GM20000 (cell line): ENCODE measurements at regions not wholly inside any gene's neighbourhood (a gene's known extent, or its start where the extent isn't known, plus 50 kb on each side); places are given as distances from the start of the nearest gene placed in this dataset.

Source experiments
- DNase-seq: peaks from one replicate; pipeline ENCODE4 v3.0.0; 2012; ENCODE audit warnings: low spot score
- TF ChIP-seq, protein P1 (sequence below): IDR thresholded peaks from 2 replicates; pipeline ENCODE4 v1.5.1; 2012; ENCODE audit warnings: mild to moderate bottlenecking, control low read depth; ENCODE audit errors: extremely low read depth, missing control alignments

DNA sequence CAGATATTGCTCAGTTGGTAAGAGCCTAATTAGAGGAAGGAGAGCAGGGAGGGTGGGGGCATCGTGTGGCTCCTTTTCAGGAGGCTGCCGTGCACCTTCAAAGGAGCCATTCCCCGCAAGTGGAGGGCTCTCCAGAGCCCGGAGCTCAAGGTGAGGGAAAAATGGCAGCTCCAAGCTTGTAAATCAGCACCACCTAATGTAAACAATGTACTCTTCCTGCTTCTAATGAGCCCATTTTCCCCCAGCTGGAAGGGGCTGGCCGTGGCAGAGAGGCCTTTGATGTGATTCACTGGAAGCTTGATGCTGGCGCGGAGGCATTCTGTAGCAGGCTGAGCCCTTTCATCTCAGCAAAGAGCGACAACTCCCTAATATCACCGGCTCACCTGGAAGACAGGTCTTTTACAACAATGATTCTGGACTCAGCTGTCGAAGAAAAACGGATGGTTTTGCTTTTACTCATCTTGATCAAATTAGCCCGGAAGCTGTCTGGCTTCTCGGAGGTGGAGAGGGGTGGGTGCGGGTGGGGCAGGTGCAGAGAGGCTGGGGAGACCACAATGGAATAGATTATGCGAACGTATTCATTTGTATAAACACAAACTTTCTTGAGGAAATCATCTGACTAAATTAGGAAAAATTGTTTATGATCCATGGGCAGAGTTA, 112.5 kb downstream of the RRAGC start:
- TF ChIP-seq, protein P1, sequence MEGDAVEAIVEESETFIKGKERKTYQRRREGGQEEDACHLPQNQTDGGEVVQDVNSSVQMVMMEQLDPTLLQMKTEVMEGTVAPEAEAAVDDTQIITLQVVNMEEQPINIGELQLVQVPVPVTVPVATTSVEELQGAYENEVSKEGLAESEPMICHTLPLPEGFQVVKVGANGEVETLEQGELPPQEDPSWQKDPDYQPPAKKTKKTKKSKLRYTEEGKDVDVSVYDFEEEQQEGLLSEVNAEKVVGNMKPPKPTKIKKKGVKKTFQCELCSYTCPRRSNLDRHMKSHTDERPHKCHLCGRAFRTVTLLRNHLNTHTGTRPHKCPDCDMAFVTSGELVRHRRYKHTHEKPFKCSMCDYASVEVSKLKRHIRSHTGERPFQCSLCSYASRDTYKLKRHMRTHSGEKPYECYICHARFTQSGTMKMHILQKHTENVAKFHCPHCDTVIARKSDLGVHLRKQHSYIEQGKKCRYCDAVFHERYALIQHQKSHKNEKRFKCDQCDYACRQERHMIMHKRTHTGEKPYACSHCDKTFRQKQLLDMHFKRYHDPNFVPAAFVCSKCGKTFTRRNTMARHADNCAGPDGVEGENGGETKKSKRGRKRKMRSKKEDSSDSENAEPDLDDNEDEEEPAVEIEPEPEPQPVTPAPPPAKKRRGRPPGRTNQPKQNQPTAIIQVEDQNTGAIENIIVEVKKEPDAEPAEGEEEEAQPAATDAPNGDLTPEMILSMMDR = no peak
- no peak for DNase-seq

DNA sequence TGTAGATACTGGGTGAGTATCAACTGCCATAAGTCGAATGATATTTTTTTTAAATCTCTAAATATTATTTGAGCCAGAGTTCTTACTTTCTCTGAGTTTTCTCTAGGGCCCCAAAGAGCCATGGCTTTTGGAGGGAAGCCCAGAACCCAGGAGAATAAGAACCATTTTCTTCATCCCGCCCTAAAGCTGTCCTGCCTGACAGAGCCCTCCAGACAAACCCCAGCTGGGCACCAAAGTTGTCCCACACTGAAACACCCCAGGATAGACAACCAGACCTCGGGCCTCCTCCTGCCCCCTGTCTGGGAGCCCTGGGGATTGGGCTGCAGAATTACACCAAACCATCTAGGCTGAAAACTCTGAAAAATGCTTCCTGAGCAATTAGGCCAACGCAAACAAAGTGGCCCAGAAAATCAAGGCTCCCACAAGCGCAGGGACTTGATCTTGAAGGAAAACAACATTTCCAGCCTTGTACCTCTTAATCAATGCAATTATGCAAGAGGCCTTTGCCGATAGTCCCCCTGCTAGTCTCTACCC, 113.1 kb downstream of the RRAGC start:
- TF ChIP-seq, protein P1 = no peak

DNA sequence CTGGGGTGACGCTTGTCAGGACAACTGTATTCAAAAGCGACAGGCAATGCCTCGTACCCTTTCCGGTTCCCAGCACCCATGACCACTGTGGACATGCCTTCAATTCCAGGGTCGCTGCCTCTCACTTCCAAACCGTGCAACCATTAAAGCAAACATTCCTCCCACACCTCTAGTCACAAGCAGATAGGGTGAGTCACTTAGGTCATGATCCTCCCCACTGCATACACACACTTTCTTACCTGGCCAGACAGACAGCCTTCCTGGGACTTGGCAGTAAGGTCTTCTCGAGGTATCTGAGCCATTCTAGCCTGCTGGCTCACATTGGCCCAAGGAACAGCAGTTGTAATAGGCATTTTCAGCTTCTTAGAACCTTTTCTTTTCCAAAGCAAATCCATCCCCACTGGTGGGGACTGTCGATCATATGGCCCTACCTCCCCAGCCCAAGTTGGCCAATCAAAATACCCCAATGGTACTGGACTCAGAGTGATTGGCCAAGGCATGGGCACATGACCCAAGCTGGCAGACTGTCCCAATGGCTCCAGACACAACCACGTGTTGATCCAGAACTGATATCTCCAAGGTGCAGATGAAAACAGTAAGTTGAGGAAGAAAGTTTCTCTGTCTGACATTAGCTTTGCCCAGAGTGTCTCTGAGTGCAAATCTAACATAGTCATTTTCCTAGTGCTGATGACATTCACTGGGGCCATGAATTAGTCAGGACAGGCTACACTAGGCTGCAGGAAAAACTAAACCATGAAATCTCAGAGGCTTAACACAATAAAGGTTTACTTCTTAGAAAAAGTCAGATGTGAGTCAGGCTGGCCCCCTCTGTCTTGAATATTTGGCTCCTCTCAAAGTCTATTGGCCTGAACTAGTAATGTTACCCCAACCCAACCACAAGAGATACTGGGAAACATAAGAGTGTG, 113.8 kb downstream of the RRAGC start:
- no peak for DNase-seq
- TF ChIP-seq, protein P1 = no peak

More for the DNA sequence above, 113.1 kb downstream of the RRAGC start:
- DNase-seq = no peak

DNA sequence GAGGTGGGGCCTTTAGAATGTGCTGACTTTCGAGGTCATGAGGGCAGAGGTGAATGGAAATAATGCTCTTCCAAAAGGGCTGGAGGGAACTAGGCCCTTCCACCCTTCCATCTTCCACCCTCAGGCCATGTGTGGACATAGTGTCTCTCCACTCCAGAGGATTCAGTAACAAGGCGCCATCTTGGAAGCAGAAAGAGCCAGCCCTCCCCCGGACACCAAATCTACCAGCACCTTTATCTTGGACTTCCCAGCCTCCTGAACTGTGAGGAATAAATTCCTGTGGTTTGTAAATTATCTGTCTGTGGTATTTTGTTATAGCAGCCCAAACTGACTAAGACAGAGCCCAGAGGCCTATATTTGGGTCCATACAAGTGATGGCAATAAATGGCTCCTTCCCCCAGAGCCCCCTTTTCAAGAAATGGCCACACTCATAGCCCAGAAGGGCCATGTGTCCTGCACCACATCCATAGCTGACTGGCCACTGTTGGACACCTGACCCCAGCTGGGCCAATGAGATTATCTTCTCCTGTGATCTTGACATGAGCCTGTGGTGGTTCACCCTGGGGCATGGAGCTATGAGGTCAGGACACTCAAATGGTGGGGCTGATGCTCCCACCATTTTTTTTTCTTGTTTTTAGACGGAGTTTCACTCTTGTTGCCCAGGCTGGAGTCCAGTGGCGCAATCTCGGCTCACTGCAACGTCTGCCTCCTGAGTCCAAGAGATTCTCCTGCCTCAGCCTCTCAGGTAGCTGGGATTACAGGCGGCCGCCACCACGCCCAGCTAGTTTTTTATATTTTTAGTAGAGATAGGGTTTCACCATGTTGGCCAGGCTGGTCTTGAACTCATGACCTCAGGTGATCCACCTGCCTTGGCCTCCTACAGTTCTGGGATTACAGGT, 114.9 kb downstream of the RRAGC start:
- DNase-seq = no peak
- TF ChIP-seq, protein P1 = no peak

DNA sequence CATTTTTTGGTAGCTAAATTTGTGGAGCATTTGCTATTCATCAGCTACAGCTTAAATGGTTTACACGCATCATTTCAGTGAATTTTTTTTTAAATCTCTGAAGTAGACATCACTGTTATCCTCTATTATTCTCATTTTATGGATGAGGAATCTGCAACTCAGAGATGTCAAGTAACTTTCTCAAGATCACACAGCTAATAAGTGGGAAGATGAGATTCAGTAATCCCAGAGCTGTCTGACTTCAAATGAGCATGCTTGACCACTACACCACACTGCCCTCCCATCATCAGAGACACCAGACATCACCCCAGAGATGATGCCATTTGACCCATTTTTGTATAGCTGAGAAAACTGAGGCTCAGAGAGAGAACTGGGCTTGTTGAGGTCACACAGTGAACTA, 116.4 kb downstream of the RRAGC start:
- no peak for DNase-seq

DNA sequence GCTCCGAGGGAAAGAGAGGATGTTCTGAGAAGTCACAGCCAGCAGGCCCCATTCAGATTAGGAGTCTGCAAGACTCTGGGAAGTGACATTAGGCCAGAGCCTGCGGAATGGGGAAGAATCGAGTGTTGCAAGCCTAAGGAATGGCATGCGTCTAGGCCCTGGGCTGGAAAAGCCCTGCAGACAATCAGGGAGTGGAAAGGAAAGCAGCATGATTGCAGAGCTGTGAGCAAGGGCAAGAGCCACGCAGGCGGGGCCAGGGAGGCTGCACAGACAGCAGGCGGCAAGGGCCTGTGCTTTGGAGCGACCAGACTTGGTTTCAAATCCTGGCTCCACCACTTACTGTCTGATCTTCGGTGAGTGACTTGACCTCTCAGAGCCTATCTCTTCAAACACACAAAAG, 118.2 kb downstream of the RRAGC start:
- TF ChIP-seq, protein P1 = no peak
- no peak for DNase-seq

More for the DNA sequence above, 116.4 kb downstream of the RRAGC start:
- TF ChIP-seq, protein P1 = no peak
